ENCODE measurements at regions not wholly inside any gene's neighbourhood (a gene's known extent, or its start where the extent isn't known, plus 50 kb on each side); places are given as distances from the start of the nearest gene placed in this dataset.
A peak's percentile ranks its signal among the peaks of the same experiment; 100 is the strongest.

GRCh38 chr5:145180371-145180770 lies 654.8 kb downstream of the PRELID2 start:
- DNase-seq (ENCODE audit: low spot score), result no peak

GRCh38 chr5:145178641-145179523 lies 656.3 kb downstream of the PRELID2 start:
- DNase-seq (ENCODE audit: low spot score), result no peak

GRCh38 chr5:145176041-145176440 lies 659.1 kb downstream of the PRELID2 start:
- DNase-seq (ENCODE audit: low spot score), result no peak

- DNase-seq (ENCODE audit: low spot score), result no peak
These were observed 669.0 kb downstream of the PRELID2 start for GRCh38 chr5:145166110-145166509.

GRCh38 chr5:145163876-145164275 lies 671.3 kb downstream of the PRELID2 start:
- DNase-seq (ENCODE audit: low spot score), result no peak

GRCh38 chr5:145162626-145163025 lies 672.5 kb downstream of the PRELID2 start:
- no peak for DNase-seq (ENCODE audit: low spot score)

- no peak for DNase-seq (ENCODE audit: low spot score)
These were observed 673.8 kb downstream of the PRELID2 start for GRCh38 chr5:145161391-145161790.

- no peak for DNase-seq (ENCODE audit: low spot score)
These were observed 674.5 kb downstream of the PRELID2 start for GRCh38 chr5:145160679-145161078.

- no peak for DNase-seq (ENCODE audit: low spot score)
These were observed 676.4 kb downstream of the PRELID2 start for GRCh38 chr5:145158730-145159129.

- DNase-seq (ENCODE audit: low spot score), result no peak
These were observed 677.3 kb downstream of the PRELID2 start for GRCh38 chr5:145157841-145158240.

- DNase-seq (ENCODE audit: low spot score), result no peak
These were observed 693.6 kb downstream of the PRELID2 start for GRCh38 chr5:145141534-145141933.

GRCh38 chr5:145130996-145131395 lies 704.1 kb downstream of the PRELID2 start:
- DNase-seq (ENCODE audit: low spot score), result no peak

- DNase-seq (ENCODE audit: low spot score), result no peak
These were observed 705.3 kb downstream of the PRELID2 start for GRCh38 chr5:145129797-145130196.

- no peak for DNase-seq (ENCODE audit: low spot score)
These were observed 710.3 kb downstream of the PRELID2 start for GRCh38 chr5:145124806-145125205.

GRCh38 chr5:145118611-145119010 lies 716.5 kb downstream of the PRELID2 start:
- DNase-seq (ENCODE audit: low spot score), result no peak

GRCh38 chr5:145118127-145118526 lies 717.0 kb downstream of the PRELID2 start:
- no peak for DNase-seq (ENCODE audit: low spot score)

- no peak for DNase-seq (ENCODE audit: low spot score)
These were observed 717.9 kb downstream of the PRELID2 start for GRCh38 chr5:145117285-145117684.

- no peak for DNase-seq (ENCODE audit: low spot score)
These were observed 723.7 kb downstream of the PRELID2 start for GRCh38 chr5:145111420-145111819.

GRCh38 chr5:145110834-145111233 lies 724.3 kb downstream of the PRELID2 start:
- DNase-seq (ENCODE audit: low spot score), result no peak

GRCh38 chr5:145110181-145110580 lies 725.0 kb downstream of the PRELID2 start:
- no peak for DNase-seq (ENCODE audit: low spot score)

GRCh38 chr5:145105384-145105783 lies 729.8 kb downstream of the PRELID2 start:
- no peak for DNase-seq (ENCODE audit: low spot score)

GRCh38 chr5:145104106-145104505 lies 731.0 kb downstream of the PRELID2 start:
- DNase-seq (ENCODE audit: low spot score), result no peak

- peak; percentile 6 for DNase-seq (ENCODE audit: low spot score)
These were observed 733.9 kb downstream of the PRELID2 start for GRCh38 chr5:145101246-145101645.

GRCh38 chr5:145090115-145090514 lies 745.0 kb downstream of the PRELID2 start:
- no peak for DNase-seq (ENCODE audit: low spot score)

Data from RKO (cell line).